ENCODE measurements at regions not wholly inside any gene's neighbourhood (a gene's known extent, or its start where the extent isn't known, plus 50 kb on each side); places are given as distances from the start of the nearest gene placed in this dataset.

GRCh38 chr7:152975076-152975475 is 215.5 kb downstream of the ACTR3B start:
- TF ChIP-seq, protein P1, sequence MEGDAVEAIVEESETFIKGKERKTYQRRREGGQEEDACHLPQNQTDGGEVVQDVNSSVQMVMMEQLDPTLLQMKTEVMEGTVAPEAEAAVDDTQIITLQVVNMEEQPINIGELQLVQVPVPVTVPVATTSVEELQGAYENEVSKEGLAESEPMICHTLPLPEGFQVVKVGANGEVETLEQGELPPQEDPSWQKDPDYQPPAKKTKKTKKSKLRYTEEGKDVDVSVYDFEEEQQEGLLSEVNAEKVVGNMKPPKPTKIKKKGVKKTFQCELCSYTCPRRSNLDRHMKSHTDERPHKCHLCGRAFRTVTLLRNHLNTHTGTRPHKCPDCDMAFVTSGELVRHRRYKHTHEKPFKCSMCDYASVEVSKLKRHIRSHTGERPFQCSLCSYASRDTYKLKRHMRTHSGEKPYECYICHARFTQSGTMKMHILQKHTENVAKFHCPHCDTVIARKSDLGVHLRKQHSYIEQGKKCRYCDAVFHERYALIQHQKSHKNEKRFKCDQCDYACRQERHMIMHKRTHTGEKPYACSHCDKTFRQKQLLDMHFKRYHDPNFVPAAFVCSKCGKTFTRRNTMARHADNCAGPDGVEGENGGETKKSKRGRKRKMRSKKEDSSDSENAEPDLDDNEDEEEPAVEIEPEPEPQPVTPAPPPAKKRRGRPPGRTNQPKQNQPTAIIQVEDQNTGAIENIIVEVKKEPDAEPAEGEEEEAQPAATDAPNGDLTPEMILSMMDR (CRISPR knock-in tag; IDR thresholded peaks at IDR 0.05) = no peak
- TF ChIP-seq, protein P2, sequence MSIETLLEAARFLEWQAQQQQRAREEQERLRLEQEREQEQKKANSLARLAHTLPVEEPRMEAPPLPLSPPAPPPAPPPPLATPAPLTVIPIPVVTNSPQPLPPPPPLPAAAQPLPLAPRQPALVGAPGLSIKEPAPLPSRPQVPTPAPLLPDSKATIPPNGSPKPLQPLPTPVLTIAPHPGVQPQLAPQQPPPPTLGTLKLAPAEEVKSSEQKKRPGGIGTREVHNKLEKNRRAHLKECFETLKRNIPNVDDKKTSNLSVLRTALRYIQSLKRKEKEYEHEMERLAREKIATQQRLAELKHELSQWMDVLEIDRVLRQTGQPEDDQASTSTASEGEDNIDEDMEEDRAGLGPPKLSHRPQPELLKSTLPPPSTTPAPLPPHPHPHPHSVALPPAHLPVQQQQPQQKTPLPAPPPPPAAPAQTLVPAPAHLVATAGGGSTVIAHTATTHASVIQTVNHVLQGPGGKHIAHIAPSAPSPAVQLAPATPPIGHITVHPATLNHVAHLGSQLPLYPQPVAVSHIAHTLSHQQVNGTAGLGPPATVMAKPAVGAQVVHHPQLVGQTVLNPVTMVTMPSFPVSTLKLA (IDR thresholded peaks at IDR 0.05) = no peak
- TF ChIP-seq HBP1 (CRISPR knock-in tag; IDR thresholded peaks at IDR 0.05; ENCODE audit: low read depth) (no peak), RXRA (CRISPR knock-in tag; IDR thresholded peaks at IDR 0.05) (no peak), NFE2L1 (CRISPR knock-in tag; IDR thresholded peaks at IDR 0.05; ENCODE audit: borderline replicate concordance) (no peak), PBX3 (CRISPR knock-in tag; IDR thresholded peaks at IDR 0.05; ENCODE audit: borderline replicate concordance) (no peak), ELF4 (CRISPR knock-in tag; IDR thresholded peaks at IDR 0.05; ENCODE audit: borderline replicate concordance) (no peak), KAT7 (CRISPR knock-in tag; IDR thresholded peaks at IDR 0.05; ENCODE audit: borderline replicate concordance) (no peak), ZNF275 (CRISPR knock-in tag; IDR thresholded peaks at IDR 0.05; ENCODE audit: borderline replicate concordance) (no peak), POLR2A (IDR thresholded peaks at IDR 0.05; ENCODE audit: insufficient read depth in 1 of 2, low read depth in 2 of 2, low read length in 2 of 2) (no peak)
